AG09309 (cell line): ENCODE measurements at regions not wholly inside any gene's neighbourhood (a gene's known extent, or its start where the extent isn't known, plus 50 kb on each side); places are given as distances from the start of the nearest gene placed in this dataset.
"Not testable (repeated sequence)": the region's sequence is repeated elsewhere in the genome, so short reads cannot be mapped to it uniquely, and the experiment has no call there.

ENCODE experiments used
- DNase-seq: peaks from one replicate; pipeline ENCODE4 v3.0.0-alpha.2; 2010; ENCODE audit warnings: low read depth
- H3K4me3 ChIP-seq: 2 replicates; pipeline ENCODE4 v1.5.1; 2011; ENCODE audit warnings: mild to moderate bottlenecking, low read depth, low read length, moderate library complexity; ENCODE audit not compliant: control insufficient read depth
- CTCF ChIP-seq: IDR thresholded peaks from 2 replicates; pipeline ENCODE4 v1.5.1; 2011; ENCODE audit warnings: mild to moderate bottlenecking, low read depth, low read length, inconsistent platforms; ENCODE audit not compliant: insufficient read depth, control insufficient read depth; ENCODE audit errors: missing control alignments

- TF ChIP-seq CTCF, result no peak
- no peak overlapping the region for H3K4me3 ChIP-seq
- no peak for DNase-seq
Measured at GRCh38 chr11:11728386-11728785, 106.6 kb upstream of the GALNT18 start.

GRCh38 chr11:11725438-11725837 is 103.6 kb upstream of the GALNT18 start:
- H3K4me3 ChIP-seq, result no peak overlapping the region
- no peak for TF ChIP-seq CTCF
- no peak for DNase-seq

- no peak for DNase-seq
- H3K4me3 ChIP-seq, result no peak overlapping the region
- no peak for TF ChIP-seq CTCF
Measured at GRCh38 chr11:11724994-11725393, 103.2 kb upstream of the GALNT18 start.

- no peak overlapping the region for H3K4me3 ChIP-seq
- TF ChIP-seq CTCF, result no peak
- no peak for DNase-seq
Measured at GRCh38 chr11:11722861-11723260, 101.1 kb upstream of the GALNT18 start.

- DNase-seq, result no peak
- no peak for TF ChIP-seq CTCF
Measured at GRCh38 chr11:11722246-11722645, 100.4 kb upstream of the GALNT18 start.

GRCh38 chr11:11718511-11718910 is 96.7 kb upstream of the GALNT18 start:
- DNase-seq, result no peak
- no peak overlapping the region for H3K4me3 ChIP-seq
- TF ChIP-seq CTCF, result no peak

More at GRCh38 chr11:11722246-11722645, 100.4 kb upstream of the GALNT18 start:
- no peak overlapping the region for H3K4me3 ChIP-seq

GRCh38 chr11:11717064-11717725 is 95.4 kb upstream of the GALNT18 start:
- no peak for DNase-seq
- H3K4me3 ChIP-seq, result no peak overlapping the region
- TF ChIP-seq CTCF, result no peak

GRCh38 chr11:11715075-11715474 is 93.3 kb upstream of the GALNT18 start:
- not testable (repeated sequence) for DNase-seq, H3K4me3 ChIP-seq
